ENCODE measurements at regions not wholly inside any gene's neighbourhood (a gene's known extent, or its start where the extent isn't known, plus 50 kb on each side); places are given as distances from the start of the nearest gene placed in this dataset.

- H3K36me3 ChIP-seq (ENCODE audit: control insufficient read depth, insufficient read depth, low read length) = no peaks in the 10 kb centered on the region
- no peak overlapping the region for H3K23ac ChIP-seq (ENCODE audit: low read depth, low read length)
- H3K4me2 ChIP-seq (ENCODE audit: low read depth, low read length) = no peak overlapping the region
- H3K9me3 ChIP-seq (ENCODE audit: control insufficient read depth, insufficient read depth, low read length) = no peaks in the 10 kb centered on the region
- H4K5ac ChIP-seq (ENCODE audit: low read depth, low read length) = no peak overlapping the region
- H2AK9ac ChIP-seq (replicated peaks; ENCODE audit: low read depth, low read length, poor library complexity) = no peak overlapping the region
- no peaks in the 10 kb centered on the region for H4K20me1 ChIP-seq (ENCODE audit: insufficient read depth, low read length)
- H3K18ac ChIP-seq (ENCODE audit: low read depth, low read length) = no peak overlapping the region
- POLR2A ChIA-PET (ENCODE audit: unreplicated experiment) = no interaction called here
- no peak overlapping the region for H3K56ac ChIP-seq (ENCODE audit: extremely low read depth, insufficient read depth, low read length)
- TF ChIP-seq POLR2A (IDR thresholded peaks at IDR 0.05; ENCODE audit: low read depth, low read length) (no peak), RAD21 (IDR thresholded peaks at IDR 0.05; ENCODE audit: low read length) (no peak), MXI1 (IDR thresholded peaks at IDR 0.05; ENCODE audit: borderline replicate concordance, low read depth, low read length) (no peak), FOS (IDR thresholded peaks at IDR 0.05; ENCODE audit: low read depth, low read length) (no peak), USF2 (IDR thresholded peaks at IDR 0.05; ENCODE audit: low read depth, low read length) (no peak), SMC3 (IDR thresholded peaks at IDR 0.05; ENCODE audit: low read depth, low read length) (no peak), CHD1 (IDR thresholded peaks at IDR 0.05; ENCODE audit: low read depth, low read length) (no peak), MAFK (IDR thresholded peaks at IDR 0.05; ENCODE audit: low read depth, low read length) (no peak), ELK1 (IDR thresholded peaks at IDR 0.05; ENCODE audit: borderline replicate concordance, low read depth, low read length) (no peak), CEBPB (IDR thresholded peaks at IDR 0.05; ENCODE audit: low read depth, low read length) (no peak), RFX5 (IDR thresholded peaks at IDR 0.05; ENCODE audit: low read depth, low read length) (no peak), RCOR1 (IDR thresholded peaks at IDR 0.05; ENCODE audit: insufficient replicate concordance, low read length) (no peak), NFE2L2 (IDR thresholded peaks at IDR 0.05; ENCODE audit: low read depth, low read length) (no peak), BHLHE40 (IDR thresholded peaks at IDR 0.05; ENCODE audit: low read depth, low read length) (no peak), MAZ (IDR thresholded peaks at IDR 0.05; ENCODE audit: borderline replicate concordance, low read depth, low read length) (no peak)
- TF ChIP-seq, protein P1, sequence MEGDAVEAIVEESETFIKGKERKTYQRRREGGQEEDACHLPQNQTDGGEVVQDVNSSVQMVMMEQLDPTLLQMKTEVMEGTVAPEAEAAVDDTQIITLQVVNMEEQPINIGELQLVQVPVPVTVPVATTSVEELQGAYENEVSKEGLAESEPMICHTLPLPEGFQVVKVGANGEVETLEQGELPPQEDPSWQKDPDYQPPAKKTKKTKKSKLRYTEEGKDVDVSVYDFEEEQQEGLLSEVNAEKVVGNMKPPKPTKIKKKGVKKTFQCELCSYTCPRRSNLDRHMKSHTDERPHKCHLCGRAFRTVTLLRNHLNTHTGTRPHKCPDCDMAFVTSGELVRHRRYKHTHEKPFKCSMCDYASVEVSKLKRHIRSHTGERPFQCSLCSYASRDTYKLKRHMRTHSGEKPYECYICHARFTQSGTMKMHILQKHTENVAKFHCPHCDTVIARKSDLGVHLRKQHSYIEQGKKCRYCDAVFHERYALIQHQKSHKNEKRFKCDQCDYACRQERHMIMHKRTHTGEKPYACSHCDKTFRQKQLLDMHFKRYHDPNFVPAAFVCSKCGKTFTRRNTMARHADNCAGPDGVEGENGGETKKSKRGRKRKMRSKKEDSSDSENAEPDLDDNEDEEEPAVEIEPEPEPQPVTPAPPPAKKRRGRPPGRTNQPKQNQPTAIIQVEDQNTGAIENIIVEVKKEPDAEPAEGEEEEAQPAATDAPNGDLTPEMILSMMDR (conservative IDR thresholded peaks at IDR 0.05; ENCODE audit: low read depth, low read length) = no peak
- H2BK15ac ChIP-seq (ENCODE audit: low read depth, low read length) = no peak overlapping the region
- no peak overlapping the region for H2BK120ac ChIP-seq (ENCODE audit: low read depth, low read length)
- CTCF ChIA-PET = interaction anchor here (0.6 kb wide), 1 partner anchor 383 kb away, joined by 3 read pairs; no protein-coding TSS in a partner anchor
- ATAC-seq (ENCODE audit: low read depth) (no peak), DNase-seq (no peak)
- no peak overlapping the region for H3K9ac ChIP-seq (ENCODE audit: low read depth, low read length)
- H2BK20ac ChIP-seq (ENCODE audit: low read depth, low read length) = no peak overlapping the region
- intact Hi-C loops (cut with micrococcal nuclease) = no loop called here
- no peaks in the 10 kb centered on the region for H3K27me3 ChIP-seq (ENCODE audit: control insufficient read depth, insufficient read depth, low read length)
- no peak overlapping the region for H2AK5ac ChIP-seq (ENCODE audit: low read depth, low read length)
- no peaks in the 10 kb centered on the region; the same call in 1 of the 2 replicates for H3K9me1 ChIP-seq (ENCODE audit: insufficient read depth, low read length)
- no peak overlapping the region for H2BK5ac ChIP-seq (ENCODE audit: low read depth, low read length, poor library complexity, severe bottlenecking)
- no peaks in the 10 kb centered on the region for H3K79me1 ChIP-seq (ENCODE audit: low read depth in 1 of 2, low read length in 2 of 2)
- H3K4ac ChIP-seq (ENCODE audit: low read depth, low read length) = no peak overlapping the region
- H3K4me3 ChIP-seq (ENCODE audit: insufficient read depth, low read depth, low read length) = no peak overlapping the region
- no peak overlapping the region for H3K27ac ChIP-seq (ENCODE audit: insufficient read depth, low read length)
- no peak overlapping the region for H4K91ac ChIP-seq (ENCODE audit: insufficient read depth, low read depth, low read length)
- no peaks in the 10 kb centered on the region for H3K4me1 ChIP-seq (ENCODE audit: control insufficient read depth, insufficient read depth, low read length)
- dilution Hi-C loops (cut with HindIII; ENCODE audit: low sequenced_read_pairs, unreplicated experiment) = no loop called here
- no CpG with 5 or more reads among the region's 2 CpGs for WGBS, 2 experiments (ENCODE audit: extremely low coverage in 2 of 2, insufficient read length in 1 of 2)
- no peak overlapping the region for H2AFZ ChIP-seq (replicated peaks; ENCODE audit: low read length, poor library complexity)
- H4K8ac ChIP-seq (ENCODE audit: low read depth in 2 of 2, low read length in 2 of 2) = no peak overlapping the region
- no TSS peak for BruUV-seq (replicated peaks)
- H3K14ac ChIP-seq (replicated peaks; ENCODE audit: low read depth, low read length) = no peak overlapping the region
- in situ Hi-C loops (cut with MboI; ENCODE audit: low sequenced_read_pairs) = no loop called here
Measured at GRCh38 chr5:106858616-106859015, 812.1 kb downstream of the EFNA5 start.

All from IMR-90 (cell line).